Amygdala (tissue), 56 donors: ENCODE measurements at regions not wholly inside any gene's neighbourhood (a gene's known extent, or its start where the extent isn't known, plus 50 kb on each side); places are given as distances from the start of the nearest gene placed in this dataset.
A peak's percentile ranks its signal among the peaks of the same experiment; 100 is the strongest.
"Not testable (repeated sequence)": the region's sequence is repeated elsewhere in the genome, so short reads cannot be mapped to it uniquely, and the experiment has no call there.

ENCODE experiments used
- DNase-seq, 56 donors: peaks; one replicate each; lab custom pipeline; 2025; lab: John Stamatoyannopoulos, UW

- DNase-seq = peak in 1 of 56 donors; percentile 4
Observed at GRCh38 chr5:62794456-62794855, 215.8 kb downstream of the LRRC70 start.

DNA sequence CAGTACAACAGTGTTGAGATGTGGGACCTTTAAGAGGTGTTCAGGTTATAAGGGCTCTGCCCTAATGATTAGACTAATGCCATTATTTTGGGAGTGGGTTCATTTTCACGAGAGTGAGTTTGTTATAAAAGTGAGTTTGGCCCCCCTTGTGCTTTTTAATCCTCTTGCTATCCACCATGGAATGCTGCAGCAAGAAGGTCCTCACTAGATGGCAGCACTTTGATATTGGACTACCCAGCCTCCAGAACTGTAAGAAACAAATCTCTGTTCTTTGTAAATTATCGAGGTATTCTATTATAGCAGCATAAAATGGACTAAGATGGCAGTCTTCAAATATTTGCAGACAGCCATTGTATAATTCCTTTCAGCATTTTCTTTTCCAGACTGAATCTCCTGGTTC lies 212.4 kb downstream of the LRRC70 start:
- DNase-seq = no peak

DNA sequence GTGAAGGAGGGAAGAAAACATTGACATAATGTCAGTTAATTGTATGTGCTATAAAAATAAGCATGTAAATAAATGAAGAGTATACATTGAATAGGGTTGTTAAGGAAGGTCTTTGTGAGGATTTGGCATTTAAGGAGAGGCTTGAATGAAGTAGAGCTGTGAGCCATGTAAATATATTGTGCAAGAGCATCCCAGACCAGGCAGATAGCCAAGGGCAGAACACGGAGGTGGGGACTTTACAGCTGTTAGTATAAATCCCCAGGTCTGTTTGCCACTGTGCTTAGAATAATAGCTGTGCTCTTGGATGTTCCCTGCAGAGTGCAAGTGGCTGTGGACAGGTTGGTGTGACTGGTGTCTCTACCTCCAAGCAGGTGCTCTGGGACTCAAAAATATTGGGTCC lies 211.7 kb downstream of the LRRC70 start:
- no peak for DNase-seq

DNA sequence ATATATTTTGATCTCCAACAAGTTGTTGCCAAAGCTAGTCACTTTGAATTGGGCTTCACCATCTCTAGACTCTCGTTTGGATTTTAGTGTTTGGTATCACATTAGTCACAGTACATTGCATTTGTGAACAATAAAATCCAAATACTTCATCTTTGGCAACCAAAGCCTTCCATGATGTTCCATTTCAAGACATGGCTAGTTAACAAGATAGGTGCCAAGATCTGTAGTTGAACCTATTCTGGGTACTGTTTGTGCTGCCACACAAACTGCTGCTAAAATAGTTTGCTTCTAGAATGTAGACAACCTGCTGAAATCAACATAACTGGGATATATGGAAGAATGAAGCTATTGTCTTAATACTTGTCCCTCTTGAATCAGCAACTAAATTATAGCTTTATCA lies 207.5 kb downstream of the LRRC70 start:
- no peak for DNase-seq

GRCh38 chr5:62785588-62785987 lies 207.0 kb downstream of the LRRC70 start:
- DNase-seq = no peak

DNA sequence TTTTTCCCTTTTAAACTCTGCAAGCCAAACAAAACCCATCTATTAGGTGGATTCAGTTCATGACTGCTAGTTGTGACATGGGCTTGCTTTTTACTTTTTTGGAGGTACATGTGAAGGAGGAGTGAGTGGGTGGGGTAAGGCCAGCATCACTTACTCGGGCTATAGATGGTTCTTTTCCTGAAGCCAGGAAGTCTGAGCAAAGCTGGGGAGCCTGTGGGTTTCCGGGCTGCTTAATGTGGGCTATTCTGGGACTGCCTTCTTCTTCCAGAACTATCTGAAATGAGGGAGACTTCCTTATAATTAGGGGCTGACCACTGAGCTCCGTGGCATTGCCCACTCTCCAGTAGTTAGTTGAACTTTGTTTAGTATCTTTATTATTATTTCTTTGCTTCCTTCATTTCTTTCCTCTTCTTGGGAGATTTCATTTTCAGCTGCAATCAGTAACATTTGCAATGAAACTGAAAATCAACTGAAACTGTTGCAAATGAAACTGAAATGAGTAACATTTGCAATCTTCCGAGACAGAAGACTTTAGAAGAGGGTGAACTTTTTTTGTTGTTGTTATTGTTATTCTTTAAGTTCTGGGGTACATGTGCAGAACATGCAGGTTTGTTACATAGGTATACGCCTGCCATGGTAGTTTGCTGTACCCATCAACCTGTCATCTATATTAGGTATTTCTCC lies 204.9 kb downstream of the LRRC70 start:
- peak in 13 of 56 donors; percentile 1 to 48 (median 6) for DNase-seq

GRCh38 chr5:62780888-62781287 lies 202.3 kb downstream of the LRRC70 start:
- DNase-seq = no peak

- no peak for DNase-seq
Observed at GRCh38 chr5:62780230-62780629, 201.6 kb downstream of the LRRC70 start.

GRCh38 chr5:62779010-62779422 lies 200.4 kb downstream of the LRRC70 start:
- peak in 4 of 56 donors; percentile 1 to 28 (median 6) for DNase-seq

DNA sequence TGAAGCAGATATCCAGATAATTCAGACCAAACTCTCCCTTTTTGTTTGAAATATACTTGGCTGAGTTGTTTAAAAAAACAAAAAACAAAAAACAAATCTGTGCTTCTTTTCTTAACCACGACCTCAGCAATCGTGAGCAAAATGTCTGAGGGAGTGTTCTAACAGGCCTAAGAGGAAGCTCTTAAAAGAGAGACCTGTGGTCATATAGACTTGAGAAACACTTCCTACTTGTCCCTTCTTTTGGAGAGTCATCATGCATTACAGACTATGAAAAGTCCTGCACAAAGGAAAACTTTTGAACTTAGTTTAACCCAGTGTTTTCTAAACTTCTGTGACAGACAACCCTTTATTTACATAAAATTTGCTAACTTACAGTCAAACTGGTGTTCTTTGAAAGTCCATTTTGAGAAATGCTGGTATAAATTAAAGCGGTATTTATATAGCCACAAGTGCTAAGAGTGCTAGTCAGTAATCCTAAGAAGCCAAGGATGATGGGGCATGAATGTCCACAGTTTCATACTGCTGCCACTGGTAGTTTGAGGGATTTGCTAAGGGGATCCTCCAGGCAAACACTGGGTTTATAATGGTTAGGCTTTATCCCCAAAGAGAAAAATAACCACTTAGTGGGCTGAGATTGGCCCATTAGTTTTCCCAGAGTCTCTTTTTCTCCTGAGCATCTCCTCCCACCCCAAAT lies 199.8 kb downstream of the LRRC70 start:
- no peak for DNase-seq

GRCh38 chr5:62777081-62777480 lies 198.5 kb downstream of the LRRC70 start:
- DNase-seq = not testable (repeated sequence)

DNA sequence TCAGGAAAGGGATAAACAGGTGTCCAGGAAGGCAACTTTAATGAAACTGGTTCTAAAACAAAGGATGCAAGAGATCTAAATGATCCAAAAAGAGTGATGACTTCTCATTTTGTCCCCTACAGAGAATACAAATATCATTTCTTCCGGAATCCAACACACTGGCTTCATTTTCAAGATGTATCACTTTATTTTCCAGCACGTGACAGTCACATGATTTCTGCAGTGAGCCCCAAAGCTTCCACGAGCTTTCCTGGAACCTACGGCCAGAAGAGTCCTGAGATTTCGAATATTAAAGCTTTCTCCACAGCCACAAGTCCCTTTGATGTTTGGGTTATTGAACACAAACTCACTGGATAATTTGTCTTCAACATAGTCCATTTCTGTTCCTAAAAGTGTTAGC lies 198.0 kb downstream of the LRRC70 start:
- DNase-seq = not testable (repeated sequence)

- no peak for DNase-seq
Observed at GRCh38 chr5:62773460-62773859, 194.8 kb downstream of the LRRC70 start.

- DNase-seq = no peak
Observed at GRCh38 chr5:62771341-62771740, 192.7 kb downstream of the LRRC70 start.

DNA sequence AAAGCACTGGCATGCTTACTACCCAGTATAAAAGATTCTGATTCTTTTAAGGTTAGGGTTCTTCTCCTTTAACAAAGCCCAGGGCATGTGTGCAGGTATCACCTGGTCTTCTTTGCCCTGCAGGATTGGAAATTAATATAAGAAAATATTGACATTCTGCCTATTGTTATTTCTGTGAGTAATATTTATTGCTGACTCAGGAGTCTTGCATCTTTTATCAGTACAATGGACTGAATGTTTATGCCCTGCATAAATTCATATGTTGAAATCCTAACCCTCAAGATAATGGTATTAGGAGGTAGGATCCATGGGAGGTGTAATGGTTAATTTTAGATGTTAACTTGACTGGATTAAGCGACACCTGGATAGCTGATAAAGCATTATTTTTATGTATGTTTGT lies 189.0 kb downstream of the LRRC70 start:
- DNase-seq = no peak

GRCh38 chr5:62767077-62767476 lies 188.5 kb downstream of the LRRC70 start:
- no peak for DNase-seq

GRCh38 chr5:62762503-62762902 lies 183.9 kb downstream of the LRRC70 start:
- no peak for DNase-seq

DNA sequence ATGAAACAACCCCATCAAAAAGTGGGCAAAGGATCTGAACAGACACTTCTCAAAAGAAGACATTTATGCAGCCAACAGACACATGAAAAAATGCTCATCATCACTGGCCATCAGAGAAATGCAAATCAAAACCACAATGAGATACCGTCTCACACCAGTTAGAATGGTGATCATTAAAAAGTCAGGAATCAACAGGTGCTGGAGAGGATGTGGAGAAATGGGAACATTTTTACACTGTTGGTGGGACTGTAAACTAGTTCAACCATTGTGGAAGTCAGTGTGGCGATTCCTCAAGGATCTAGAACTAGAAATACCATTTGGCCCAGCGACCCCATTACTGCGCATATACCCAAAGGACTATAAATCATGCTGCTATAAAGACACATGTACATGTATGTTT lies 179.1 kb downstream of the LRRC70 start:
- DNase-seq = not testable (repeated sequence)

- not testable (repeated sequence) for DNase-seq
Observed at GRCh38 chr5:62752998-62753367, 174.4 kb downstream of the LRRC70 start.

- DNase-seq = not testable (repeated sequence)
Observed at GRCh38 chr5:62752056-62752997, 173.7 kb downstream of the LRRC70 start.

DNA sequence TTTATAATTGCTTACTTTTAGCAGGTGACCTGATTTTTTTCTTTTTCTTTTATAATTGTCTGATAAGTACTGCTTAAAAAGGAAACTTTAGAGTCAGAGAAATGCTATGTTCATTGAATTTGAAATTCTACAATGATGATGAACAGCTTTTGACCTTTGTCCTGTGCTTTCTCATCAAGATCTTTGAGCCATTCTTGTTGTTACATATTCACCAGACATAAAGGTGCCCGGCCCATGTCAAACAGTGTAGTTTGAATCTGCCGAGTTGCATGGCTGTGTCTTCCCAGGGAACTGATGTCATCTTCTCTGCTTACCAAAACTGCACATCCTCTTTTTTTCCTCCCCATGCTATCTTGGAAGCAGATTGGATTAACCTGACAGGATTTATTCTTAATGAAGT lies 163.6 kb downstream of the LRRC70 start:
- no peak for DNase-seq
